HCT116 (cell line): ENCODE measurements at regions not wholly inside any gene's neighbourhood (a gene's known extent, or its start where the extent isn't known, plus 50 kb on each side); places are given as distances from the start of the nearest gene placed in this dataset.

Source experiments
- CEBPB ChIP-seq: IDR thresholded peaks from 2 replicates; pipeline ENCODE4 v1.6.1; 2012; ENCODE audit warnings: low read depth
- EZH2 ChIP-seq: fragments of 200-600 bp; sonication (generic); IDR thresholded peaks from 2 replicates; pipeline ENCODE4 v1.6.1; 2017; ENCODE audit warnings: antibody characterized with exemption, mixed run types
- EZH2phosphoT487 ChIP-seq: fragments of 200-600 bp; IDR thresholded peaks from 2 replicates; pipeline ENCODE4 v1.6.1; 2018; ENCODE audit warnings: antibody characterized with exemption, borderline replicate concordance
- POLR2AphosphoS5 ChIP-seq: IDR thresholded peaks from 2 replicates; pipeline ENCODE4 v1.6.1; 2011; ENCODE audit warnings: mild to moderate bottlenecking, low read depth, low read length, moderate library complexity
- RAD21 ChIP-seq: IDR thresholded peaks from 2 replicates; pipeline ENCODE4 v1.6.1; 2012; ENCODE audit warnings: low read depth, mild to moderate bottlenecking
- SIN3A ChIP-seq: IDR thresholded peaks from 2 replicates; pipeline ENCODE4 v1.6.1; 2012; ENCODE audit warnings: low read depth
- YY1 ChIP-seq: IDR thresholded peaks from 2 replicates; pipeline ENCODE4 v1.6.1; 2011; ENCODE audit warnings: low read length, low read depth, moderate library complexity, mild to moderate bottlenecking; ENCODE audit not compliant: insufficient replicate concordance; ENCODE audit errors: extremely low read depth
- TF ChIP-seq, protein P1 (sequence below), 3 experiments: fragments of 200-600 bp in 1 of 3; sonication (generic) in 1 of 3; IDR thresholded peaks in 2 of 3; conservative IDR thresholded peaks in 1 of 3; 2 replicates each; pipeline ENCODE4 v1.5.1; 2012 to 2017; ENCODE audit warnings: low read depth in 2 of 3, low read length in 2 of 3, antibody characterized with exemption in 1 of 3, borderline replicate concordance in 1 of 3, control low read depth in 1 of 3, mild to moderate bottlenecking in 1 of 3, mixed read lengths in 1 of 3, mixed run types in 1 of 3, moderate library complexity in 1 of 3; ENCODE audit not compliant: insufficient read depth in 1 of 3
- TF ChIP-seq, protein P2 (sequence below): IDR thresholded peaks from 2 replicates; pipeline ENCODE4 v1.6.1; 2012; ENCODE audit warnings: low read depth
- TF ChIP-seq, protein P3 (sequence below): IDR thresholded peaks from 2 replicates; pipeline ENCODE4 v1.6.1; 2012
- TF ChIP-seq, protein P4 (sequence below): IDR thresholded peaks from 2 replicates; pipeline ENCODE4 v1.6.1; 2012

DNA sequence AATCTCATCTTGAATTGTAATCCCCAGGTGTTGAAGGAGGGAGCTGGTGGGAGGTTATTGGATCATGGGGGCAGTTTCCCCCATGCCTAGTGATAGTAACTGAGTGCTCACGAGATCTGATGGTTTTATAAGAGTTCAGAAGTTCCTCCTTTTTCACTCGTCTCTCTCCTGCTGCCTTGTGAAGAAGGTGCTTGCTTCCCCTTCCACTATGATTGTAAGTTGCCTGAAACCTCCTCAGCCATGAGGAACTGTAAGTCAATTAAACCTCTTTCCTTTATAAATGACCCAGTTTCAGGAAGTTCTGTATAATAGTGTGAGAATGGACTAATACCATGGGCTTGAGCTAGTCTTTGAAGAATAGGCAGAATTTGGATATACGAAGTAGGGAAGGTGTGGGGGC lies 113.9 kb downstream of the RIN2 start:
- TF ChIP-seq, protein P1, sequence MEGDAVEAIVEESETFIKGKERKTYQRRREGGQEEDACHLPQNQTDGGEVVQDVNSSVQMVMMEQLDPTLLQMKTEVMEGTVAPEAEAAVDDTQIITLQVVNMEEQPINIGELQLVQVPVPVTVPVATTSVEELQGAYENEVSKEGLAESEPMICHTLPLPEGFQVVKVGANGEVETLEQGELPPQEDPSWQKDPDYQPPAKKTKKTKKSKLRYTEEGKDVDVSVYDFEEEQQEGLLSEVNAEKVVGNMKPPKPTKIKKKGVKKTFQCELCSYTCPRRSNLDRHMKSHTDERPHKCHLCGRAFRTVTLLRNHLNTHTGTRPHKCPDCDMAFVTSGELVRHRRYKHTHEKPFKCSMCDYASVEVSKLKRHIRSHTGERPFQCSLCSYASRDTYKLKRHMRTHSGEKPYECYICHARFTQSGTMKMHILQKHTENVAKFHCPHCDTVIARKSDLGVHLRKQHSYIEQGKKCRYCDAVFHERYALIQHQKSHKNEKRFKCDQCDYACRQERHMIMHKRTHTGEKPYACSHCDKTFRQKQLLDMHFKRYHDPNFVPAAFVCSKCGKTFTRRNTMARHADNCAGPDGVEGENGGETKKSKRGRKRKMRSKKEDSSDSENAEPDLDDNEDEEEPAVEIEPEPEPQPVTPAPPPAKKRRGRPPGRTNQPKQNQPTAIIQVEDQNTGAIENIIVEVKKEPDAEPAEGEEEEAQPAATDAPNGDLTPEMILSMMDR (IDR thresholded peaks at IDR 0.05 in 2 of 3, conservative IDR thresholded peaks at IDR 0.05 in 1 of 3; ENCODE audit: borderline replicate concordance in 1 of 3, insufficient read depth in 1 of 3, low read depth in 2 of 3, low read length in 2 of 3): no peak
- TF ChIP-seq, protein P2, sequence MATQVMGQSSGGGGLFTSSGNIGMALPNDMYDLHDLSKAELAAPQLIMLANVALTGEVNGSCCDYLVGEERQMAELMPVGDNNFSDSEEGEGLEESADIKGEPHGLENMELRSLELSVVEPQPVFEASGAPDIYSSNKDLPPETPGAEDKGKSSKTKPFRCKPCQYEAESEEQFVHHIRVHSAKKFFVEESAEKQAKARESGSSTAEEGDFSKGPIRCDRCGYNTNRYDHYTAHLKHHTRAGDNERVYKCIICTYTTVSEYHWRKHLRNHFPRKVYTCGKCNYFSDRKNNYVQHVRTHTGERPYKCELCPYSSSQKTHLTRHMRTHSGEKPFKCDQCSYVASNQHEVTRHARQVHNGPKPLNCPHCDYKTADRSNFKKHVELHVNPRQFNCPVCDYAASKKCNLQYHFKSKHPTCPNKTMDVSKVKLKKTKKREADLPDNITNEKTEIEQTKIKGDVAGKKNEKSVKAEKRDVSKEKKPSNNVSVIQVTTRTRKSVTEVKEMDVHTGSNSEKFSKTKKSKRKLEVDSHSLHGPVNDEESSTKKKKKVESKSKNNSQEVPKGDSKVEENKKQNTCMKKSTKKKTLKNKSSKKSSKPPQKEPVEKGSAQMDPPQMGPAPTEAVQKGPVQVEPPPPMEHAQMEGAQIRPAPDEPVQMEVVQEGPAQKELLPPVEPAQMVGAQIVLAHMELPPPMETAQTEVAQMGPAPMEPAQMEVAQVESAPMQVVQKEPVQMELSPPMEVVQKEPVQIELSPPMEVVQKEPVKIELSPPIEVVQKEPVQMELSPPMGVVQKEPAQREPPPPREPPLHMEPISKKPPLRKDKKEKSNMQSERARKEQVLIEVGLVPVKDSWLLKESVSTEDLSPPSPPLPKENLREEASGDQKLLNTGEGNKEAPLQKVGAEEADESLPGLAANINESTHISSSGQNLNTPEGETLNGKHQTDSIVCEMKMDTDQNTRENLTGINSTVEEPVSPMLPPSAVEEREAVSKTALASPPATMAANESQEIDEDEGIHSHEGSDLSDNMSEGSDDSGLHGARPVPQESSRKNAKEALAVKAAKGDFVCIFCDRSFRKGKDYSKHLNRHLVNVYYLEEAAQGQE: no peak
- no peak for TF ChIP-seq EZH2phosphoT487
- TF ChIP-seq POLR2AphosphoS5: no peak
- TF ChIP-seq SIN3A: no peak
- no peak for TF ChIP-seq CEBPB
- no peak for TF ChIP-seq EZH2
- TF ChIP-seq, protein P3, sequence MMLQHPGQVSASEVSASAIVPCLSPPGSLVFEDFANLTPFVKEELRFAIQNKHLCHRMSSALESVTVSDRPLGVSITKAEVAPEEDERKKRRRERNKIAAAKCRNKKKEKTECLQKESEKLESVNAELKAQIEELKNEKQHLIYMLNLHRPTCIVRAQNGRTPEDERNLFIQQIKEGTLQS: no peak
- no peak for TF ChIP-seq RAD21
- TF ChIP-seq YY1: no peak
- TF ChIP-seq, protein P4, sequence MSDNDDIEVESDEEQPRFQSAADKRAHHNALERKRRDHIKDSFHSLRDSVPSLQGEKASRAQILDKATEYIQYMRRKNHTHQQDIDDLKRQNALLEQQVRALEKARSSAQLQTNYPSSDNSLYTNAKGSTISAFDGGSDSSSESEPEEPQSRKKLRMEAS: no peak
